ENCODE measurements at regions not wholly inside any gene's neighbourhood (a gene's known extent, or its start where the extent isn't known, plus 50 kb on each side); places are given as distances from the start of the nearest gene placed in this dataset.

DNA sequence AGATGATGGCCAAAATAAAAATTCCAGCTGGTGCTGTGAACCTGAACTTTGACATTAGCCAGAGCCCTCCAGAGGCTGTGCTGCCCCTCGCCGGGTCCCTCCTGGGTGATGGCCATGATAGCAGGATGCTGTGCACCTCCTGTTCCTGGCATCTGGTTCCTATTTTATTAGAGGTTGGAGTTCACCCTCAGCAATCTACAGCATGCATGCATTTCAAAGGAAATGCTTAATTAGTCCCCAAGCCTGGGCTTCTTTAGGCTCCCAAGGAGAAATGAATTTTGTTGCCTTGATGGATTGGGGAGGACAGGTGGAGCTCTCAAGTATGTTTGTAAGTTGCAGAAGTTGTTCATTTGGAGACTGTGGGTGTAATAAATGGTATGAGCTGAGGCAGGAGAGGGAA is 166.9 kb downstream of the GLI2 start:
- no peak for DNase-seq

DNA sequence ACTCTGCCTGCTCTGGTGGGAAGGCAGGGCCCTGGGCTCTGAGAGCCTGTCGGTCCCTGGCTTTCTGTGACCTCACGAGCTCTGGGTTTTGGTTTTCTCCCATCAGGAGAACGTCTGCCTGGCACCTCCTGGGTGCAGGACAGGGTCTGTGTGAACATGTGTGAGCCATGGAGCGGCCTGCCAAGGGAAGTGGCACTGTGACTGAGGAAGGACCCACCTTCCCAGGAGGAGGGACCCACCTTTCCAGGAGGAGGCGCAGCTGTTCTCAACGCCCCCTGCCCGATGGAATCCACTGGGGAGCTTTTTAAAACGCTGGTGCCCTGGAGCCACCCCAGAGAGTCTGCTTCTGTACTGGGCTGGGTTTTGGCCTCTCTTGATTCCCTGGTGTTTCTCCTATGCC is 168.7 kb downstream of the GLI2 start:
- no peak for DNase-seq

DNA sequence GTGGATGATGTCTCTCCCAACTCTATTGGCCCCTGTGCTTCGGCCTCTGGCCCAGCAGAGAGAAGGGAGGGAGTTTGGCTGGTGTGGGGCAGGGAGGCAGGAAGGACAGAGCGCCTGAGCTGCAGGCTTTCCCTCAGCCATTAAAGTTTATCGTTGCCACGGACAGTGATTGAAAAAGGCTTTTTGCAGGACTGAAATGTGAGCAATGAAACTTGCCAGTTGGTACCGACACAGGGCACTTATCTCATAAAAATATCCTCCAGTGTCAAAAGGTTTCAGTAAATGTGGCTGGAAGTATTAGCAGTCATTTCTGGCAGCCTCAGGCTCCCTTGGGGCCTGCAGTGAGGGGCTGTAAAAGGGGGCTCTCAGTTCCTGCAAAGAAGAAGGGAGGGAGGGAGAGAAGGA is 169.2 kb downstream of the GLI2 start:
- no peak for DNase-seq

DNA sequence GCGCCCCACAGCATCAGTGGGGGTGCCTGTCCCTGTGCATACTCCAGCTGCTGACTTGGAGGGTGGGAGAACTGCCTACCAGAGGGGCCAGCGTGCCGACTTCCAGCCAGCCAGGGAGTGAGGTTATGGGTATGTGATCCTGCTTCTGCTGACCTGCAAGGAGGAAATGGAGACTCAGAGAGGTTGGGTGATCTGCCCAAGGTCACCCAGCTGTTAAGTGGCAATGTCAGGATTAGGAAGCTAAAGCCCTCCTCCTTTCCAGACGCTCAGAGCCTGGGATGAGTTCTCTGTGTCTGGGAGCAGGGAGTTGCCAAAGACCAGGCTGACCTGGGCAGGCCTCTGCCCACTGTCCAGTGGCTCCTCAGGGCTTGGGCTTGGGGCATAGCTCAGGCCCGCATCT is 169.6 kb downstream of the GLI2 start:
- no peak for DNase-seq

DNA sequence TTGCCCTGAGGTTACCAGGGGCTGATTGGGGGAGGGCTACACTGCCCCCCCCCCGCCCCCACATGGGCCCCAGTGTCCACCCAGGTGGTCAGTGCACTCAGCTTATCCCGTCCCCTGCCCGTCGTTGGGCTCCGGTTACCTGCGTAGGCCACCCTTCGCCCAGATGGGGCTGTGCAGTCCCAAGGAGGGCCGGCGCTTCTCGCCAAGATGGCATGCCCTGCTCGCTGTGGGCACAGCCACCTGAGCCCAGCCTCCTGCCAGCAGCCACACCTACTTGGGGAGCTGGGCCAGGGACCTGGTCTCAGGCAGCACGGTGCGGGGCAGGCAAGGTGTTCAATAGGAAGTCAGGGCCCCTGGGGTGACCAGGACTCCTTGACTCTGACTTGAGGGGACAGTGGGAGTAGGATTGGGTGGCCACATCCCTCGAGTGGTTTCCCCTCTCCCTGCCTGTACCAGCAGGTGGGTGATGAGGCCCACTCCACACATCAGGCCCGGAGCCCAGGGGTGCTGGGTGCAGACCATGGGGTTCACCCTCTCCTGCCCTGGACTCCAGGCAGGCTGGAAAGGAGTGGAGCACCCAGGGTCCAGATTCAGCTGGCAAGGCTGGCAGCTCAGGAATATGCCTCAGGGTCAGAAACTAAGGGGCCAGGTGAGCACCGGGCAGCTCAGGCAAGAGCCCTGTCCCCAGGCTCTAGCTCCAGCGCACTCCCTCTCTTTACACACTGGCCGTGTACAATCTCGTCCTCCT is 170.3 kb downstream of the GLI2 start:
- DNase-seq: no peak

DNA sequence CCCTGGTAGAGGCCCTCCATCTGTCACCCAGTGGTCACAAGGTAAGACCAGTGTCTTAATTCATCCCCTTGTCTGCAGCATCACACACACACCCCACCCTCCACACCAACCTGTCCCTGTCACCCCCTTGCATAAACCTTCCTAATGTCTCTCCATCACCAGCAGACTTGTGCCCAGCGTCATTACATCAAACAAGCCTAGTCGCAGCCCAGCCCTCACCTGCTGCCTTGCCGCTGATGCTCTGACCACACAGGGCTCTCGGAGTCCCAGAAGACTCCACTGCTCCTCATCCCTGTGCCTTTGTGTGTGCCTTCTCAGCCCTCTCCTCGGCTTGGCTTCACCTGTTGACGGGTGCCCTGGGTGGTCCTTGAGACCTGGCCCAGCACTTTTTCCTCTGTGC is 171.2 kb downstream of the GLI2 start:
- no peak for DNase-seq

DNA sequence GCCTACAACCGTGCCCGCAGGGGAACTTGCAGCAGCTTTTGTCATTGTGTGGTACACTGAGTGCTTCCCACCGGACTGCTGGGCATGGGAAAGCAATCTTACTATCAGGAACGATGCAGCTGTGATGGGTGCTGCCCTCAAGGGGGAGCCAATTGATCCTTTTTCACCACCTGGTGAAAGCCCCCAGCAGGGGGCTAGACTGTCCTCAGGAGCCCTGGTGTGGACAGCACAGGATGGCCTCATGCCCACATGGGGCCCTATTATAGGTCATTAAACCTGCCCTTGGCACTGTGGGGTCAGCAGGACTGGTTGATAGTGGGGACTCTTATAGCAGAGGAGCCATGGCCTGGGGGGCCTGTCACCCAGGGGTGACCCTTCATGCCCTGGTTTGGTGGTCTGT is 172.2 kb downstream of the GLI2 start:
- DNase-seq: no peak

DNA sequence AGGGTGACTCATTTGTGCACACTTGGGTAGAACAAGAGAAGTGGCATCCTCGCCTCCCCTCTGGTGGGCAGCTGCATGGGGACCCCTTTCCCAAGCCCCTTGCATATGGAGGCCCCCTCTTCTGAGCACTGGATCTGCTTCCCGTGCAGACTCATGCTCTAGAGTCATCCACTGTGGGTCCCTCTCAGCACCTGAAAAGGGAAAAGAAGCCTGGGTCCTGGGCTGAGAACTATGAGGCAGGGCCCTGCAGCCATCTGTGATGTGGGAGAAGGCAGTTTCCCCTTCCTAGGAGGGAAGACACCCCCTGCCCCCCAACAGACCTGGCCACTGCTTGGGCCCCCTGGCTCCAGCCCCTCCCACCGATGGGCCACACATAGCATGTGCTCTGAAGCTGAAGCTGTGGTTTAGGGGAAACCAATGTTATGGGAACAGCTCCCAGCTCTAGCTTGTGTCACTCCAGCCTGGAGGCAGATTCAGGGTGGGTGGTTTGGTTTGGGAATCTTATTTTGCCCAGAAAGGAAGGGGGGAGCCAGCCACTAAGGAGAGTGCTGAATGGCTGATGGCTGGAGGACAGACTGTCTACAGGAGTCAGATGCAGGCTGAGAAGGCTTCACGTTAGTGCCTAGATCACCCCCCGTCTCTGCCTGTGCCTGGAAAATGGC is 172.8 kb downstream of the GLI2 start:
- DNase-seq: no peak

DNA sequence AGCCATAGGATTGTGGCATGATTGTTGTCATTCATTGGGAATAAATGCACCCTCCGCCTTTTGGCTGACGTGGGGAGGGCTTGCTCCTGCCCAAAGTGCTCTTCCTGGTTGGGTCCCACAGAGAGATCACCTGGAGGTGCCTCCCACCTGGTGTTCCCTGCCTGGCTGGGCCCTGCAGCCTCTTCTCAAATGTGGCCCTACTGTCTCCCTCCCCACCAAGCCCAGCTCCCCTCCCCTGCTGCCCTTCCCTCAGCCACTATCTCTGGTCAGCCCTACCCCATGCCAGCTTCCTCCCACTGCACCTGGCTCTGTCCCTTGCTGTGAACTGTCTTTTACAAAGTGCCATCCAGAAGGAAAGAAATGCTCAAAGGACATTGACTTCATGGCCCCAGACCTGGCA is 173.4 kb downstream of the GLI2 start:
- DNase-seq: no peak

DNA sequence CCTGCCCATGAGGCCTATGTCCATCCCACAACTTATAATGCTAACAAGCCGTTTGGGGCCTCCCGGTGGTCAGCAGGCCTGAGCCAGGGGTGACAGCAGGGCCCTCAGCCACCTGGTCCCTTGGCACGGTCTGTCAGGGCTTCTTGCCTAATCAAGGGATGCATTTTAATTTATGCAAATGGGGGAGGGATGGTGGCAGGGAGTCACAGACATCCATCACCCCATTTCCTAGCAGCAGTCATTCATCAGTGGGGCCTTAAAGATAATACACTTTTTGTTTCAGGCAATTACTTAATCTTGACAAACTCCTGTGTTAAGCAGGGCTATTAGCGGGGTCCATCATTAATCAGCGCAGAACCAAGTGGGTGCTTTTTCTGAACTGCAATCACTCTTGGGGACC is 174.5 kb downstream of the GLI2 start:
- no peak for DNase-seq

DNA sequence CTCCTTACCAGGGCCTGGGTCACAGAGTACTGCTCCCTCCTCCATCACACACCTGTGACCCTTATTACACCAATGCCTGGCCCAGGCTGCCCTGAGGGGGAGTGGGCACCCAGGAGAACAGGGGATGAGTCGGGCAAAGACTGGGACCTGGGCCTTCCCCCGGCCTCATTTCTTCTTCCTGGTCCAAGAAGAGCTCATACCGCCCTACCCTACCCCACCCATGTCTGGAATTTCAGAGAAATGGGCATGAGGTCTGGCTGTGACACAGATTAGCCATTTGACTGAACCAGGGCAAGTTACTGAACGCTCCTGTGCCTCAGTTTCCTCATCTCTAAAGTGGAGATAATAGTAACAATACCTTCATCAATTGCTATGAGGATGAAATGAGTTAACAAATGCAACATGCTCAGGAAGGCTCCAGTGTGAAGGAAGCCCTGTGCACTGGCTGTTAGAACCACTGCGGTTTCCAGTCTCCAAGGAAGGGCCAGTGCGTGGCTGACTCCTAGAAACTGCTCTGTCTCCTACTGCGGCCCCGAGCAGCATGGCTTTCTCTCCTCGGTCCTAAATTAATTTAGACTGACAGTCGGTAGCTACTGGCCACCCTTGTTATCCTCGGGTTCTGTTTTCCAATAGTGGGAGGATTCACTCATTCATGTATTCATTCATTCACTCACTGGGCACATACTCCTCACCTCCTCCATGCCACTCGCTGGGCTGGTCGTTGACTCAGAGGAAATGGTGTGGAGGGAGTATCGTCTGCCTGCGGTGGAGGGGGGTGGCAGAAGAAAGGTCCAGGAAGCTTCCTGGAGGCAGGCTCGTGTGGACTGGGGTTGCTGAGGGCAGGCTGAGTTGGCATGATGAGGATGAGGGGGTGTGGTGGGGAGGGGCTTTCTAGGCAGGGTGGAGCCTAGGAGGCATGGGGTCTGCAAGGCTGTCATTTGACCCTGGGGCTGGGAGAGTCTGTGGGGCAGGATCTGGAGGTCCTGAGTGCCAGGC is 175.6 kb downstream of the GLI2 start:
- DNase-seq: no peak

DNA sequence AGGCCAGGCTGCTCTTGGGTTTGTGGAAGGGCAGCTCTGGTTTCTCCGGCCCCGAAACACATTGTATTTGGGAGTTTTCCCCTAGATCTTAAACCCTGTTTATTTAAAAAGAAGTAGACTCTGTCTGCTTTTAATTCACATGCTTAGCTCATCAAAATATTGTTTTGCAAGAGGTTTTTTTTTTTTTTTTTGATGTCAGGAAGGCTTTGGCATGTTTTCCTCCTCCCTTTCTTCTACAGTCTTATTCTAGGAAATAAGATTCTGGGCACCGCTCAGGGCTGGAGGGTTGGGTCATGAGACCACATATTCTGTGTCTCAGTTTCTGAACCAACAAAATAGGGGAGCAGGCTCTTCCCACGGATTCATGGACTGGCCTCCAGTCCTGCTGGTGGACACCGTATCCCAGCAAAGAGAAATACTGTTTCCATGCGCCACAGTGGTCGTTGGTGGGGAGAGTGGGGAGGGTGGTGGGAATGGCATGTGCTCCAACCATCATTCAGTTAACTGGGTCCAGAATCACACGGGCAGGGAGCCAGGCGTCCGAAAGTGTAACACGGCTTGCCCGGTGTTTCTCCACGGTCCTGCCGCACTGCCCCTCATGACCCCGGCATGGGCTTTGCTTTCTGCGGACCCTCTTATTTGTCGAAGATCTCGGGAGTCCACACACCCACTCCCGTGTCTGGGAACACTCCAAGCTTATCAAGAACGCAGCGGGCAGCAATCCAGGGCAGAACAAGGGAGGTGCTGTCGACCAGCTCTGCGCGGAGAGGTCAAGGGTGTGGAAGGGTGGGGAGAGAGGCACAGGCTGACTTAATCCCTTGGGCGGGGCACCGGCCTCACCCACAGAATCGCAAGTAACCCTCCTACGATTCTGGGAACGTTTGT is 176.7 kb downstream of the GLI2 start:
- DNase-seq: no peak

DNA sequence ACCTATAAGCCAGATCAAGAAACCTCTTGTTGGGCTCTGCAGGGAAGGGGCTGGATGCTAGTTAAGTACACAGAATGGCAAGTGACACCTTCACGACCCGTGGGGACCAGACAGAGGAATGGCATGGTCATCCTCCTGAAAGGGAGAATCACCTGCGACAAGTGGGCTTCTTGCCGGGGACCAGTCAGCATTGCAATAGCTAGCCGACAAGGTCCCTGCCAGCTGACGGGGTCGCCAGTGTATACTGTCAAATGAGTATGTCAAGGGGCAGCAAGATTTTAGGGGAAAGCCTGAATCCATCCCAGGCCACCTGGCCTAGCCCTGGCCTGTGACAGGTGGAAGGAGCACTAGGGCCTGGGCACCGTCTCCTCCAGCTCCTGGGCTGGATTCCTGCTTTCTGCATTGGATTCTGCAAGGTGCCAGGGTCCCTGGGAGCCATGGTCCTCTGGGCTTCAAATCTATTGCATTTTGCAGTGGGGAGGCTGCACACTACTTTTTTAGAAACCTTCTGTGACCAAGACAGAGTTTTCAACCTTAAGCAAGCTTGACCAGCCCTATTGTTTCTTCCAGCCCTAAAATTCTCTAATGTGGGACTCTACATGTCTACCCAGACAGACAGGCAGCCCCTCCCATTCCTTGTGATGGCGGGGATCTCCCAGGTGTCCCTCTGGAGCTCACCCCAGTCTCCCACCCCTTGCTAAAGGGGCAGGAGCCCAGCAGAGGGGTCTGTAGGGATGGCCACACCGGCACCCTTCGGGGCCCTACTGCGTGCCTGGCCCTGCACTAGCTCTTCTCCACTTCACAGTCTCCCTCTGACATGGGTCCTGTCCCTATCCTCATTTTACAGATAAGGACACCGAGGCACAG is 178.5 kb downstream of the GLI2 start:
- DNase-seq: no peak

DNA sequence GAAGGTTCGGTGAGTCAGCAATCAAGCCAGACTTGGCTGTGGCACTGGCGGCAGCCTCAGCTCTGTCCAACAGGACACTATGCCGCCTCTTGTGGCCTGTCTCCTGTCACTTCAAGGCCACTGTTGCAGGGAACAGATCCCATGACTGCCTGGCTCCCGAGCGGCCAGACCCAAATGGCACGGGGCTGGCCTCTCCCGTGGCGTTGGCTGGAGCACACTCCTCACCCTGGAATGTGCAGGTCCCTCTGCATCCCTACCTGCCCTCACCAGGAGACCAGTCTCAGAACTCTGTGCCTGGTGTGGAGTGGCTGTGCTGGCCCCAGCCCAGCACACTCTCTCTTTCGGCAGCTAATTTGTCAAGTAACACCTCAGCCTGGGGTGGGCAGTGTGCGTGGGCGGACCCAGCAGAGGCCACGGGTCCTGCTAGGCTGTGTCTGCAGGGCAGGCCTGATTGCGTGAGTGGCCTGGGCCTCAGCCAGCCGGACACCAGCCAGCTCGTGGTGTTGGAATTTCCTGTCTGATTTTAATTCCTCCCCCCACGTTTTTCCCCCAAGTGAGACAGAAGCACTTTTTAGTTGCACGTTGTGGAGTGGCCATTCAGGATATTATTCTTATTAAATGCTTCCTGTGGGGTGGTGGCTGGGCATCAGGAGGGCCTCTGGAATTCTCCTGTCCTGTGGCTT is 179.3 kb downstream of the GLI2 start:
- DNase-seq: no peak

DNA sequence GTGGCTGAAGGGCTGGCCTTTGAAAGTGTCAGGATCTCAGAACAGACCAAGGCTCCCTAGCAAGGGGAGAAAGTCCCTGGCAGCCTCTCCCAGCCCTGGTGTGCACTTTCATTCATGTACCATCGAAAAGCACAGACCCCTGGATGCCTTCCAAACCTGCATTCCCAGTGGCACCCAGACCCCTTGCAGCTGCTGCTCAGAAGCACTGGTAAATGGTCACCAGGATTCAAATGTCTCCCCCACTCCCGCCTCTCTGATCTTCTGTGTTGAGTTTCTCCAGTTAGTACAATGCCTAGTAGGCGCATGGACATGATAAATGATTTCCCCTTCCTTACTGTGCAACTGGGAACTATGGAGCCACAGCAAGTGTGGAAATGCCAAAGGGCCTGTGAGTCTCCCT is 180.0 kb downstream of the GLI2 start:
- DNase-seq: no peak

DNA sequence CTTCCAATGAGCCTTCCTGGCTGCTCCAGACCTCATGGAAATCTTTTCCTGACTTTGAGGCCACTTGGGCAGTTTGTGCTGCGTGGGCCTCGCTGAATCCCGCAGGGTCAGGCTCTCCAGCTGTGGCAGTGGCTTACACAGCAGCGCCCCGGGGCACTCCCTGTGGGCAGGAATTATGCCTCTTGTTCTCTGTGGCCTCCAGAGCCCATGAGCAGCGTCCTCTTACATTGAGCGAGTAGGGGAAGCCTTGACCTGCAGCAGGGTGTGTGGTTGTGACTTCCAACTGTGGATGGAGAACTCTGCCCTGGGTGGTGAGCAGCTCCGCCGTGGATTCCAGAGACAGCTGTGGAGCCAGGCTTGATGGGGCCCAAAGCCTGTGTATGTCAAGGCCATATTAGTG is 180.8 kb downstream of the GLI2 start:
- DNase-seq: no peak

DNA sequence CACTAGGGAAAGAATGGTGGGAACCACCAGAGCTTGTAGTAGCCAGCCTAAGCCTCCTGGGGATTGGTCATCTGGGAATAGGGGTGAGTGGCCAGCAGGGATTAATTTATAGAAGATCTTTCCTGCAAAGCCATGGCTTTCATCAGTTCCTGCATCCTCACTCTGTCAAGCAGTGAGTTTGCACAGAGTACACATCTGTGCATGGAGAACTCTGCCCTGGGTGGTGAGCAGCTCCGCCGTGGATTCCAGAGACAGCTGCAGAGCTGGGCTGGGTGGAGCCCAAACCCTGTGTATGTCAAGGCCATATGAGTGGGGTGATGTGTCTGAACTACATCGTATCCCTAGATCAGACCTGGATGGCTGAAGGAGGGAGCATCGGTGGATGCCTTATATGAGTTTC is 182.2 kb downstream of the GLI2 start:
- no peak for DNase-seq

DNA sequence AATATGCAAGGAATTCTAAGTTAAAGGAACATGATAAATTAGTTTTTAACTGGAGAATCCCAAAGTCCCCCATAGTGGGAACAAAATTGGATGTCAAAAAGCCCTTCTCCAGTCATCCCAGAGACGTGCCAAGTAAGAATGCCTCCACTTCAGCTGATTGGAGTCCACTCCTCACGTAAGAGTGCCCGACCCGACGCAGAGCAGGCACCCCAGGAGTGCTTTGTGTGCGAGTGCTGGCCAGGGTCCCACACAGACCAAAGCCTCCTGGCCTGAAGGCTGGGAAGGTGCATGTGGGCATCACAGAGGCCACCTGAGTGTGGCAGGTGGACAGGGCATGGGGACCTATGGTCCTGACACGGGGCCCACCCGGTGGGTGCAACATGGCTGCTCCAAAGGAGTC is 183.5 kb downstream of the GLI2 start:
- DNase-seq: no peak

DNA sequence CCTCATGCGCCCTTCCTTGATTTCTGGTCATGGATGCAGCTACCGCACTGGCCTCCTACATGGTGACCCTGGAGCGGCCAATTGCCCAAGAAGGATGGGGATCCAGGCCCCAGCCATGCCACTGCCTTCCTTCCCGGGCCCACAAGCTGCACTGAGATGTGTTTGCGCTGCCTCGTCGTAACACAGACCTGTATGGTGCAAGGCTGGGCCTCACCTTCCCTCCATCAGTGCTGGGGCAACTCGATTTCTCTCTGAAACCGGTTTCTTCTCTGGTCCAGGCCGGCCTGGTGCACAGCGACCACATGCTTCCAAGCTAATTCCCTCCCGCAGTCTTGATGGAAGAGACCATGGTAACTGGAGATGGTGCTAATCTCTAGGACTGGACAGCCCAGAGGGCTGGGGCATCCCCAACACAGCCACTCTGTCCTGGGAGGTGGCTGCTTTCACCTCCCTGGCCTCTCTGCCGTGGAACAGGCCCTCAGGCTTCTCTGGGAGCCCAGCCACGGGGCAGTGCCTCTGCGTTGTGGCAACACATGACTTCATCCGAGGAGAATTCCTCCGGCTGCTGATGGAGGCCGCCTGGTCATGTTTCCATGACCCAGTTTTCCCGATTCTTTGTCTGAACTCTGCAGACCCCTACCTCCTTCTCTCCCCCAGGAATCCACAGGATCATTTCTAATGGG is 184.2 kb downstream of the GLI2 start:
- DNase-seq: no peak

DNA sequence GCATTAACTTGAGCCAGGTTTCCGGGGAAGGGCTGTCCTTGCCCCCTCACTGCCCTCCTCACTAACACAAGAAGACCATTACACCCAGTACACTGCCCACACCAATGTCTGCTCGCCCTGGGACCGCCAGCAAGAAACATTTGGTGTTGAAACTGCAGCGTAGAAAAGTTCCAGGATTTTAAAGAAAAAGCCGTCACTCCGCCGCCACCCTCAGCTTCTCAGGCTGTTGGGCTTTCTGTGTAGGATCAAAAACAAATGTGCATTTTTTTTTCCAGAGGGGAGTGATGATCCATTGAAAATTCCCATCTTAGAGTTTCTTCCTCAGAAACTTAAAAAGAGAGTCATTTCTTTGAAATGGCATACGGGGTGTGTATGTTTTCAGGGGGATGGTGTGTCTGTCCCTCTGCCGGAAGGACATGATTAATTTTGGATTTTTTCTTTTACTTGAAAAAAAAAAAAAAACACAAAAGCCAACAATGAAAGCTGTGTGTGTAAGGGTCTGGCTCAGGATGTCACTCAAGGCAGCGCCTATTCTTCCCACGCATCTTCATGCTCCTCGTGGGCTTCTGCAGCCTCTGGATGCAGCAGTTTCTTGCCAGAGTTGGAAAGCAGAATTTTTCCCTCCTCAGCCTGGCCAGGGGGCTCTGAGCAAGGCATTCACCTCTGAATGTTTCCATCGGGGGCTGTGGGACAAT is 184.9 kb downstream of the GLI2 start:
- no peak for DNase-seq

All from T-helper 2 cell (primary cell).